Activated T-helper 1 cell treated with anti-CD3 and anti-CD28 coated beads, Interleukin-12 subunit alpha, Interleukin-12 subunit beta, Interleukin-2, Interleukin-4 antibody, amounts not matched to agents 30 ng/mL and 10 ng/mL and 1 ng/mL, durations not matched to agents 14 hours and 24 hours and 36 hours (primary cell): ENCODE measurements at regions not wholly inside any gene's neighbourhood (a gene's known extent, or its start where the extent isn't known, plus 50 kb on each side); places are given as distances from the start of the nearest gene placed in this dataset.
"Not testable (repeated sequence)": the region's sequence is repeated elsewhere in the genome, so short reads cannot be mapped to it uniquely, and the experiment has no call there.

Experiments used
- DNase-seq: peaks from one replicate; pipeline ENCODE4 v3.0.0; 2021; ENCODE audit warnings: low spot score
- H3K27ac Mint-ChIP-seq: one replicate; pipeline ENCODE4 v1.8.0; 2021; ENCODE audit warnings: mild to moderate bottlenecking, mixed read lengths
- H3K27me3 Mint-ChIP-seq: one replicate; pipeline ENCODE4 v1.8.0; 2022; ENCODE audit warnings: mild to moderate bottlenecking, moderate library complexity, mixed read lengths; ENCODE audit not compliant: insufficient read depth
- H3K36me3 Mint-ChIP-seq: one replicate; pipeline ENCODE4 v1.8.0; 2021; ENCODE audit warnings: low read depth, mixed read lengths
- H3K4me1 Mint-ChIP-seq: one replicate; pipeline ENCODE4 v1.8.0; 2021; ENCODE audit warnings: low read depth, mixed read lengths
- H3K4me3 Mint-ChIP-seq: one replicate; pipeline ENCODE4 v1.8.0; 2021; ENCODE audit warnings: mild to moderate bottlenecking, moderate library complexity, mixed read lengths
- H3K9me3 Mint-ChIP-seq: one replicate; pipeline ENCODE4 v1.8.0; 2021; ENCODE audit warnings: mixed read lengths
- intact Hi-C: fragments of 100-400 bp; cut with micrococcal nuclease; formaldehyde crosslinking; loops from one replicate; pipeline ENCODE4 v1.15.1; 2024

- Mint-ChIP-seq H3K36me3 (no peaks in the 10 kb centered on the region), H3K9me3 (no peaks in the 10 kb centered on the region), H3K27ac (no peak overlapping the region), H3K4me1 (peaks cover 8% of the 10 kb centered on the region), H3K27me3 (peaks cover 21% of the 10 kb centered on the region), H3K4me3 (no peak overlapping the region)
- intact Hi-C loops, result no loop called here
- no peak for DNase-seq
Measured at GRCh38 chr2:242040303-242040655, 170.8 kb downstream of the RTP5 start.

- H3K27ac Mint-ChIP-seq, result no peak overlapping the region
- H3K27me3 Mint-ChIP-seq, result peaks cover 21% of the 10 kb centered on the region
- intact Hi-C loops, result no loop called here
- peaks cover 8% of the 10 kb centered on the region for H3K4me1 Mint-ChIP-seq
- no peaks in the 10 kb centered on the region for H3K36me3 Mint-ChIP-seq
- no peak for DNase-seq
- no peak overlapping the region for H3K4me3 Mint-ChIP-seq
- no peaks in the 10 kb centered on the region for H3K9me3 Mint-ChIP-seq
Measured at GRCh38 chr2:242040681-242041080, 171.2 kb downstream of the RTP5 start.

GRCh38 chr2:242041816-242042215, 172.3 kb downstream of the RTP5 start:
- H3K4me3 Mint-ChIP-seq, result no peak overlapping the region
- no peak for DNase-seq
- H3K4me1 Mint-ChIP-seq, result peaks cover 8% of the 10 kb centered on the region
- peaks cover 21% of the 10 kb centered on the region for H3K27me3 Mint-ChIP-seq
- H3K36me3 Mint-ChIP-seq, result peaks cover 2% of the 10 kb centered on the region
- no peaks in the 10 kb centered on the region for H3K9me3 Mint-ChIP-seq
- no peak overlapping the region for H3K27ac Mint-ChIP-seq
- intact Hi-C loops, result no loop called here

- H3K9me3 Mint-ChIP-seq, result no peaks in the 10 kb centered on the region
- H3K27ac Mint-ChIP-seq, result no peak overlapping the region
- H3K4me3 Mint-ChIP-seq, result no peak overlapping the region
- peaks cover 2% of the 10 kb centered on the region for H3K36me3 Mint-ChIP-seq
- intact Hi-C loops, result no loop called here
- H3K27me3 Mint-ChIP-seq, result peaks cover 23% of the 10 kb centered on the region
- DNase-seq, result no peak
- H3K4me1 Mint-ChIP-seq, result no peaks in the 10 kb centered on the region
Measured at GRCh38 chr2:242043538-242044312, 174.2 kb downstream of the RTP5 start.

GRCh38 chr2:242044313-242044590, 174.7 kb downstream of the RTP5 start:
- no peak for DNase-seq
- Mint-ChIP-seq H3K9me3 (no peaks in the 10 kb centered on the region), H3K4me3 (no peak overlapping the region), H3K27ac (no peak overlapping the region), H3K4me1 (no peaks in the 10 kb centered on the region), H3K27me3 (peaks cover 27% of the 10 kb centered on the region), H3K36me3 (peaks cover 2% of the 10 kb centered on the region)
- intact Hi-C loops, result no loop called here

- H3K36me3 Mint-ChIP-seq, H3K27ac Mint-ChIP-seq, DNase-seq, H3K4me1 Mint-ChIP-seq, H3K9me3 Mint-ChIP-seq, intact Hi-C loops, H3K4me3 Mint-ChIP-seq: not testable (repeated sequence)
- H3K27me3 Mint-ChIP-seq, result peaks cover 36% of the 10 kb centered on the region
Measured at GRCh38 chr2:242045596-242046144, 176.1 kb downstream of the RTP5 start.

- Mint-ChIP-seq H3K4me1 (no peaks in the 10 kb centered on the region), H3K4me3 (peak overlapping the region; percentile 33), H3K9me3 (no peaks in the 10 kb centered on the region), H3K27me3 (peaks cover 41% of the 10 kb centered on the region), H3K27ac (no peak overlapping the region), H3K36me3 (peaks cover 2% of the 10 kb centered on the region)
- intact Hi-C loops, result no loop called here
- no peak for DNase-seq
Measured at GRCh38 chr2:242046206-242046826, 176.8 kb downstream of the RTP5 start.

GRCh38 chr2:242047963-242048362, 178.4 kb downstream of the RTP5 start:
- intact Hi-C loops, result no loop called here
- no peak for DNase-seq
- no peaks in the 10 kb centered on the region for H3K9me3 Mint-ChIP-seq
- no peak overlapping the region for H3K27ac Mint-ChIP-seq
- H3K27me3 Mint-ChIP-seq, result peaks cover 54% of the 10 kb centered on the region
- H3K36me3 Mint-ChIP-seq, result peaks cover 2% of the 10 kb centered on the region
- H3K4me3 Mint-ChIP-seq, result no peak overlapping the region
- no peaks in the 10 kb centered on the region for H3K4me1 Mint-ChIP-seq

GRCh38 chr2:242048479-242048878, 178.9 kb downstream of the RTP5 start:
- no peak overlapping the region for H3K4me3 Mint-ChIP-seq
- no peak overlapping the region for H3K27ac Mint-ChIP-seq
- peaks cover 57% of the 10 kb centered on the region for H3K27me3 Mint-ChIP-seq
- no peak for DNase-seq
- intact Hi-C loops, result no loop called here
- peaks cover 2% of the 10 kb centered on the region for H3K36me3 Mint-ChIP-seq
- no peaks in the 10 kb centered on the region for H3K9me3 Mint-ChIP-seq
- H3K4me1 Mint-ChIP-seq, result no peaks in the 10 kb centered on the region

- H3K4me1 Mint-ChIP-seq, DNase-seq, H3K9me3 Mint-ChIP-seq, H3K27ac Mint-ChIP-seq, intact Hi-C loops, H3K4me3 Mint-ChIP-seq, H3K36me3 Mint-ChIP-seq: not testable (repeated sequence)
- H3K27me3 Mint-ChIP-seq, result peaks cover 53% of the 10 kb centered on the region
Measured at GRCh38 chr2:242049492-242049891, 180.0 kb downstream of the RTP5 start.

GRCh38 chr2:242051463-242051862, 181.9 kb downstream of the RTP5 start:
- no peaks in the 10 kb centered on the region for H3K4me1 Mint-ChIP-seq
- no peak for DNase-seq
- no peak overlapping the region for H3K4me3 Mint-ChIP-seq
- H3K27ac Mint-ChIP-seq, result no peak overlapping the region
- peaks cover 45% of the 10 kb centered on the region for H3K27me3 Mint-ChIP-seq
- intact Hi-C loops, result no loop called here
- H3K9me3 Mint-ChIP-seq, result no peaks in the 10 kb centered on the region
- no peaks in the 10 kb centered on the region for H3K36me3 Mint-ChIP-seq

- Mint-ChIP-seq H3K36me3 (no peaks in the 10 kb centered on the region), H3K27me3 (peaks cover 47% of the 10 kb centered on the region), H3K27ac (no peak overlapping the region), H3K4me1 (no peaks in the 10 kb centered on the region), H3K9me3 (no peaks in the 10 kb centered on the region), H3K4me3 (no peak overlapping the region)
- DNase-seq, result no peak
- intact Hi-C loops, result no loop called here
Measured at GRCh38 chr2:242052421-242052820, 182.9 kb downstream of the RTP5 start.

GRCh38 chr2:242053921-242054320, 184.4 kb downstream of the RTP5 start:
- no peaks in the 10 kb centered on the region for H3K9me3 Mint-ChIP-seq

More at GRCh38 chr2:242053921-242054320, 184.4 kb downstream of the RTP5 start:
- intact Hi-C loops, result no loop called here
- Mint-ChIP-seq H3K4me3 (no peak overlapping the region), H3K4me1 (no peaks in the 10 kb centered on the region), H3K36me3 (no peaks in the 10 kb centered on the region), H3K27me3 (peaks cover 34% of the 10 kb centered on the region), H3K27ac (no peak overlapping the region)
- no peak for DNase-seq
